Stimulated activated naive CD8-positive, alpha-beta T cell treated with anti-CD3 and anti-CD28 coated beads, Interleukin-15, Interleukin-2, amounts not matched to agents 100 ng/mL and 50 ng/mL, for 24 hours (primary cell): ENCODE measurements at regions not wholly inside any gene's neighbourhood (a gene's known extent, or its start where the extent isn't known, plus 50 kb on each side); places are given as distances from the start of the nearest gene placed in this dataset.

Experiments used
- H3K27ac Mint-ChIP-seq: one replicate; pipeline ENCODE4 v1.8.0; 2021; ENCODE audit warnings: mild to moderate bottlenecking, mixed read lengths
- H3K27me3 Mint-ChIP-seq: one replicate; pipeline ENCODE4 v1.8.0; 2021; ENCODE audit warnings: mixed read lengths
- H3K36me3 Mint-ChIP-seq: one replicate; pipeline ENCODE4 v1.8.0; 2021; ENCODE audit warnings: low read depth, mixed read lengths
- H3K4me1 Mint-ChIP-seq: one replicate; pipeline ENCODE4 v1.8.0; 2021; ENCODE audit warnings: low read depth, mixed read lengths
- H3K4me3 Mint-ChIP-seq: one replicate; pipeline ENCODE4 v1.8.0; 2021; ENCODE audit warnings: mild to moderate bottlenecking, mixed read lengths
- H3K9me3 Mint-ChIP-seq: one replicate; pipeline ENCODE4 v1.8.0; 2021; ENCODE audit warnings: mixed read lengths

GRCh38 chr7:114822131-114822530 lies 99.8 kb upstream of the MDFIC start:
- Mint-ChIP-seq H3K27ac (no peak overlapping the region), H3K4me1 (peaks cover 34% of the 10 kb centered on the region), H3K27me3 (peaks cover 4% of the 10 kb centered on the region), H3K9me3 (peaks cover 13% of the 10 kb centered on the region), H3K36me3 (peaks cover 8% of the 10 kb centered on the region), H3K4me3 (no peak overlapping the region)

DNA sequence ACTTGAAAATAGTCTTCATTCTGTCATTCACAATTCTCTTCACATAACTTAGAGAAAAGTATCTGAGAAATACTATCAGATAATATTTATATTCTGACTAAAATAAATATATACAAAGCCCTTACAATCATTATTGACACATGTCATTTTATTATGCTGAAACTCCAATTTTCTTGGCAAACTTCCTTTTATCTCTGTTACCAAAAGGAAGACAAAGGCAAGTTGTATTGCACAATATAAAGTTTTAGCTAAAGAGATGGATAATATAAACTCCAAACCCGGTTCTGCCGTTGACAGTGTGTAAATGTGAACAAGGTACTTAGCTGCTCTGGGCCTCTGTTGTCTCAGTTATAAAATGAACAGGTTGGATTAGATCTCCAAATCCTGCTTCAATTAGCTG lies 99.0 kb upstream of the MDFIC start:
- H3K9me3 Mint-ChIP-seq: peaks cover 19% of the 10 kb centered on the region
- H3K4me3 Mint-ChIP-seq: no peak overlapping the region
- peaks cover 34% of the 10 kb centered on the region for H3K4me1 Mint-ChIP-seq
- H3K36me3 Mint-ChIP-seq: peaks cover 12% of the 10 kb centered on the region
- peaks cover 4% of the 10 kb centered on the region for H3K27me3 Mint-ChIP-seq
- H3K27ac Mint-ChIP-seq: no peak overlapping the region

- Mint-ChIP-seq H3K4me1 (peaks cover 31% of the 10 kb centered on the region), H3K36me3 (peaks cover 12% of the 10 kb centered on the region), H3K27ac (no peak overlapping the region), H3K27me3 (peaks cover 4% of the 10 kb centered on the region), H3K9me3 (peaks cover 19% of the 10 kb centered on the region), H3K4me3 (no peak overlapping the region)
These were observed 98.6 kb upstream of the MDFIC start for GRCh38 chr7:114823290-114823689.

DNA sequence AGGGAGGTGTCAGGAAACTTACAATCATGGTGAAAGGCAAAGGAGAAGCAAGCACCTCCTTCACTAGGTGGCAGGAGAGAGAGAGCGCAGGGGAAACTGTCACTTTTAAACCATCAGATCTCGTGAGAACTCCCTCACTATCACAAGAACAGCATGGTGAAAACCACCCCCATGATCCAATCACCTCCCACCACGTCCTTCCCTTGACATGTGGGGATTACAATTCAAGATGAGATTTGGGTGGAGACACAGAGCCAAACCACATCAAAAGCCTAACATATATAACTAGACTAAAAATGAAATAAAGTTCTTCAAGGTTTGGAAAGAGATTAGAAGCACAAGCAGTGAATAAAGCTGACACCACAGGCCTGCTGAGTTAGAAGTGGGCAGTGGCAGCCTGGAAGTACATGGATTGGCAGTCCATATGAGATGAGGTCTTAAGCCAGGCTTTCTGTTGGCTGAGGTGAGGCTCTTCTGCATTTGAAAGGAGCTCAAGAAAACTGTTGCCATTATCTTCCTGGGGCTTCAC lies 96.4 kb upstream of the MDFIC start:
- peak overlapping the region; percentile 77 for H3K27ac Mint-ChIP-seq
- no peak overlapping the region for H3K4me3 Mint-ChIP-seq
- H3K36me3 Mint-ChIP-seq: peaks cover 12% of the 10 kb centered on the region
- peaks cover 25% of the 10 kb centered on the region for H3K4me1 Mint-ChIP-seq
- no peaks in the 10 kb centered on the region for H3K27me3 Mint-ChIP-seq
- peaks cover 19% of the 10 kb centered on the region for H3K9me3 Mint-ChIP-seq

GRCh38 chr7:114830952-114831351 lies 90.9 kb upstream of the MDFIC start:
- peaks cover 10% of the 10 kb centered on the region for H3K36me3 Mint-ChIP-seq
- peaks cover 13% of the 10 kb centered on the region for H3K9me3 Mint-ChIP-seq
- H3K27me3 Mint-ChIP-seq: no peaks in the 10 kb centered on the region
- no peak overlapping the region for H3K4me3 Mint-ChIP-seq
- H3K27ac Mint-ChIP-seq: no peak overlapping the region
- H3K4me1 Mint-ChIP-seq: peaks cover 36% of the 10 kb centered on the region

DNA sequence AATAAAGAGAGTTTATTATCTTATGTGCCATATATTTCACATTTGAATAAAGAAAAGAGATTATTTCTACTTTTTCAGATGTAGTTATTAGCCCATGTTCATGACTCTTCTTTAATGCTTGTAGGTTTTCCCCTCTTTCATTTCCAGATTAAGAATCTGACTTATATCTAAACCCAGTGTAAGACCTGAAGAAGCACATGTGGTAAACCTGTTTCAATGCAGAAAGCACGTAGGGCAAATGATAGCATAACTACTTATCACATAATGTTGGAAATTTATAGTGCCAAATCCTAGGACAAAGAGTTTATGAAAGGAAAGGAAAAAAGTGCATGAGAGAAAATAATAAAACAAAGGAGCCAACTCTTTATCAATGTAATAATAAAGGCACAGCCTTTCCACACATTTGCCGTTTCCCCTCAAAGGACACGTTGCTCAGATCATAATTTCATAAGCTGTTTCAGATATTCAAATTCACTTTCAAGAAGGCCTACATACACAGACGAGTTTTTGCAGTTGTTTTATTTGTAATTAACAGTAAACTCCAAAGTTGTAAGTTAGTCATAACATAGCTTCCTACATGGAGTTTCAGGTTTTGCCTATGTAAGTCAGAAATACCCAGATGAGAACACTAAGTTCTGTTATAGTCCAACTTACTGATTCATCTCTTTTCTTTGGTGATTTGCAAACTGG lies 88.8 kb upstream of the MDFIC start:
- peaks cover 34% of the 10 kb centered on the region for H3K4me1 Mint-ChIP-seq
- H3K27me3 Mint-ChIP-seq: peaks cover 7% of the 10 kb centered on the region
- no peaks in the 10 kb centered on the region for H3K9me3 Mint-ChIP-seq
- no peaks in the 10 kb centered on the region for H3K36me3 Mint-ChIP-seq
- H3K4me3 Mint-ChIP-seq: peak overlapping the region; percentile 23
- H3K27ac Mint-ChIP-seq: peak overlapping the region; percentile 95

GRCh38 chr7:114835303-114835702 lies 86.6 kb upstream of the MDFIC start:
- no peaks in the 10 kb centered on the region for H3K36me3 Mint-ChIP-seq
- H3K27me3 Mint-ChIP-seq: peaks cover 12% of the 10 kb centered on the region
- H3K9me3 Mint-ChIP-seq: no peaks in the 10 kb centered on the region
- peaks cover 34% of the 10 kb centered on the region for H3K4me1 Mint-ChIP-seq
- H3K4me3 Mint-ChIP-seq: no peak overlapping the region
- H3K27ac Mint-ChIP-seq: no peak overlapping the region

DNA sequence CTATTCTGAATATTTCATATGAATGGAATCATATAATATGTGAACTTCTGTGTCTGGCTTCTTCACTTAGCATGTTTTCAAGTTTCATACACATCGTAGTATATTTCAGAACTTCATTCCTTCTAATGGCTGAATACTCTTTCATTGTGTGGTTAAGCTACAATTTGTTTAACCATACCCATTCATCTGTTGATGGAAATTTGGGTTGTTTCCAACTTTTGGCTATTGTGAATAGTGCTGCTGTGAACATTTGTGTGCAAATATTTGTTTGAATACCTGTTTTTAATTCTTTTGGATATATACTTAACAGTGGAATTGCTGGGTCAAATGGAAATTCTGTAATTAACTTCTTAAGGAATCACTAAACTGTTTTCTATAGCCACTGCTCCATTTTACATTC lies 86.0 kb upstream of the MDFIC start:
- H3K4me3 Mint-ChIP-seq: no peak overlapping the region
- no peaks in the 10 kb centered on the region for H3K36me3 Mint-ChIP-seq
- no peak overlapping the region for H3K27ac Mint-ChIP-seq
- peaks cover 12% of the 10 kb centered on the region for H3K27me3 Mint-ChIP-seq
- peaks cover 34% of the 10 kb centered on the region for H3K4me1 Mint-ChIP-seq
- no peaks in the 10 kb centered on the region for H3K9me3 Mint-ChIP-seq

- Mint-ChIP-seq H3K9me3 (no peaks in the 10 kb centered on the region), H3K36me3 (no peaks in the 10 kb centered on the region), H3K27ac (no peak overlapping the region), H3K4me1 (no peaks in the 10 kb centered on the region), H3K4me3 (no peak overlapping the region), H3K27me3 (peaks cover 8% of the 10 kb centered on the region)
These were observed 79.3 kb upstream of the MDFIC start for GRCh38 chr7:114842551-114843065.

DNA sequence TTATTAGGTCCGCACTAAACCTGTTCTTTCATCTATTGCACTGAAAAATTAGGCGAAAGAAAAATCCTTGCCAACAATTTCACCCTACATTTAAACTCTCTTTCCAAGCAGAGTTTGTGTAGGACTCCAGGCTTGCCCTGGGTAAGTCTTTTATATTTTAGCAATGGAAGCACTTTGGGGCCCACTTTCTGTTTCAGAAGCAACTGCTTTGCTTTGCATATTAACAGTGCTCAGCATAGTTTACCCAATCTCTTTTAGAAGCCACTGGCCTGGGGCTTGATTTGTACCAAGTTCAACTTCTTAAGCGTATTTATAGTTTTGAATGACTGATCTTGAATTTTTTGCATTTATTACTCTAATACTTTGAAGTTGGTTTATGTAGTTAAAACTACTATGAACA lies 78.8 kb upstream of the MDFIC start:
- no peaks in the 10 kb centered on the region for H3K4me1 Mint-ChIP-seq
- H3K27me3 Mint-ChIP-seq: peaks cover 5% of the 10 kb centered on the region
- no peak overlapping the region for H3K4me3 Mint-ChIP-seq
- no peaks in the 10 kb centered on the region for H3K36me3 Mint-ChIP-seq
- no peak overlapping the region for H3K27ac Mint-ChIP-seq
- no peaks in the 10 kb centered on the region for H3K9me3 Mint-ChIP-seq

DNA sequence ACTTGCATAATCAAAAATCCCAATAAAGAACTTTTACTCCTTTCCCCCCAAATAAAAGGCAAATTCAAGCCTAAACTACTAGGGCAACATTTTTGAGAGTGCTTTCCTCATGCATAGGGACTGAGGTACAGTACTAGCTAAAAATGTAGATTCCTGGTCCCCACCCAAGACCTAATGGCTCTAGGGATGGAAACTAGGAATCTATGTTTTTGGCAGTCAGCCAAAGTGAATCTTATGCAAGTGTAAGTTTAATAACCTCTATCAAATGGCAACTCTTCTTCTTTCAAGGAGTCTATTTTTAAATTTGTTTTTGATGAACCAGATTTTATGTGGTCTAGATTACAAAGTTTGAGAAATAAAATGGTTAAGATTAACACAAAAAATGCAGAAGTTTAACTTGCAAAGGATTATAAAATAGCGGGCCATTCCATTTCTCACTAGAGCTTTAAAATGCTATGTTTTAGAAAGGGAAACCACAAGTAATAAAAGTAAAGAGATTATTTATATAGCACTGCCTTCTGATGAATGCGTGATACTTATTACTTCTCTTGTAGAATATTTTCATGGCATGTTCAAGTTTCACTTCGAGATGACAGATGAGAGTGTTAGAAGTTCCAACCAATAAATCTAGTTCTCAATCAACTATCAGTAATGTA lies 70.4 kb upstream of the MDFIC start:
- Mint-ChIP-seq H3K4me1 (no peaks in the 10 kb centered on the region), H3K27me3 (peaks cover 7% of the 10 kb centered on the region), H3K36me3 (no peaks in the 10 kb centered on the region), H3K4me3 (no peak overlapping the region), H3K27ac (no peak overlapping the region), H3K9me3 (no peaks in the 10 kb centered on the region)

- Mint-ChIP-seq H3K9me3 (no peaks in the 10 kb centered on the region), H3K4me1 (no peaks in the 10 kb centered on the region), H3K27me3 (peaks cover 8% of the 10 kb centered on the region), H3K36me3 (no peaks in the 10 kb centered on the region), H3K27ac (no peak overlapping the region), H3K4me3 (no peak overlapping the region)
These were observed 69.6 kb upstream of the MDFIC start for GRCh38 chr7:114852293-114852692.

DNA sequence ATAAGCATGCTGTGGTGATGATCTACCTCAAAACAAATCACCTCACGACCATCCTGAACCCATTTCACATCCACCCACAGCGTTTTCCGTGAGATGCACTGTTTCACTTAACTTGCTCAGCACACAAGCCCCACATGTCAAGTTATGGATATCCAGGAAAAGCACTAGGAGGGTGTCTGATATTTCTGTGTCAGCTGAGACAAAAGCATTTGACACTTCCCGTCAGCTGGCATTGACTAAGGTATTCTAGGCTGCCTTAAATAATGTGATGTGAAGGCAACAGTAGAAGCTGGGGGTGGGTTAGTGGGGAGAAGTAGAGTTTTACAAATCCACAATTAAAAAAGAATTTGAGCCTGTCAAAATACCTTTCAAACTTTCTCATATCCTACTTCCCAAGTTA lies 68.7 kb upstream of the MDFIC start:
- Mint-ChIP-seq H3K27me3 (peaks cover 8% of the 10 kb centered on the region), H3K4me3 (no peak overlapping the region), H3K9me3 (no peaks in the 10 kb centered on the region), H3K4me1 (no peaks in the 10 kb centered on the region), H3K27ac (no peak overlapping the region), H3K36me3 (no peaks in the 10 kb centered on the region)

DNA sequence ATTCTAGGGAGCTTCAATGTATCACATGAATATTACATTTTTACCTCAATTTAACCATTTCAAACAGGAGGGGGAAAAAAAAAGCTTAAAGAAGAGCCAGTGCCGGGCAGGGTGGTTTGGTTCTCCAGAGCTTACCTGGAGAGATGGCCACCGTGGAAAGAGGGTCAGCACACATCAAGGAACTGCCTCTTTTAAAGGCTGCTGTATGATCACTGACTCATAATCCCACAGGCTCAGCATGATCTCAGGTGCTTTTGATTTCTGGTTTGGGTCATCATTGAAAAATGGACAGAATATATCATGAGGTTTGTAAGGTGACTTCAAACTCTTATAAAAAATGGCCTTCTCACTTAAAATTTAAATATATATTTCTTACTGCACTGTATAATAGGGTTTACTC lies 67.5 kb upstream of the MDFIC start:
- H3K27me3 Mint-ChIP-seq: peaks cover 8% of the 10 kb centered on the region
- no peaks in the 10 kb centered on the region for H3K9me3 Mint-ChIP-seq
- H3K4me3 Mint-ChIP-seq: no peak overlapping the region
- no peaks in the 10 kb centered on the region for H3K4me1 Mint-ChIP-seq
- H3K36me3 Mint-ChIP-seq: no peaks in the 10 kb centered on the region
- no peak overlapping the region for H3K27ac Mint-ChIP-seq

DNA sequence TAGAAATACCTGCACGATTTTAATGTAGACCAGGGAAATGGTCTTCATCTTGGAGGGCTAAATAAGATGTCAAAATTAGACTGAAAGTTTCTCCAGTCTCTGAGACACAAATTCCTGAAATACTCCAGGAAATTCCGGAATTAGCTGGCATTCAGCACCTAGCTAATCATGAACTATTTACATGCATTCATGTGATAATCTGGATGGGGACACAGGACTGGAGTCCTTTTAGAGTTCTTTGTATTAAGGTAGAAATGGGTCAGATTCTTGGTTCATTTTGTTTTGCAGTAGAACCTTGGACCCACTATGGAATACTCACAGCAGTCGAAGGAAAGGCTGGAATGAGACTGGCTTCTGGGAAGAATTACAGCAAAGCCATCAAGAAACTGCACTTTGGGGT lies 65.3 kb upstream of the MDFIC start:
- Mint-ChIP-seq H3K27ac (no peak overlapping the region), H3K4me1 (no peaks in the 10 kb centered on the region), H3K36me3 (no peaks in the 10 kb centered on the region), H3K4me3 (no peak overlapping the region), H3K9me3 (no peaks in the 10 kb centered on the region), H3K27me3 (peaks cover 8% of the 10 kb centered on the region)
